22Rv1 (cell line): ENCODE measurements at regions not wholly inside any gene's neighbourhood (a gene's known extent, or its start where the extent isn't known, plus 50 kb on each side); places are given as distances from the start of the nearest gene placed in this dataset.

Source experiments
- CTCF ChIP-seq: fragments of 450-650 bp; IDR thresholded peaks from 2 replicates; pipeline ENCODE4 v1.5.1; 2017; ENCODE audit warnings: mild to moderate bottlenecking
- ZFX ChIP-seq: fragments of 450-650 bp; IDR thresholded peaks from 2 replicates; pipeline ENCODE4 v1.6.1; 2017; ENCODE audit warnings: antibody characterized with exemption, borderline replicate concordance

GRCh38 chr3:137438561-137438960, 325.6 kb upstream of the SOX14 start:
- no peak for TF ChIP-seq CTCF
- no peak for TF ChIP-seq ZFX
